MM.1S (cell line): ENCODE measurements at regions not wholly inside any gene's neighbourhood (a gene's known extent, or its start where the extent isn't known, plus 50 kb on each side); places are given as distances from the start of the nearest gene placed in this dataset.

Experiments
- DNase-seq: peaks from one replicate; pipeline ENCODE4 v3.0.0-alpha.2; 2015
- H2AFZ ChIP-seq: fragments of 300-600 bp; sonication (generic); 2 replicates; pipeline ENCODE4 v1.6.0; 2016; ENCODE audit warnings: antibody characterized with exemption, low read length
- H3F3A ChIP-seq: fragments of 300-600 bp; sonication (generic); 2 replicates; pipeline ENCODE4 v1.6.1; 2016; ENCODE audit warnings: mild to moderate bottlenecking, antibody characterized with exemption, low read length, moderate library complexity, mixed read lengths; ENCODE audit not compliant: insufficient read depth
- H3K27ac ChIP-seq: fragments of 300-600 bp; sonication (generic); 2 replicates; pipeline ENCODE4 v1.5.1; 2016; ENCODE audit warnings: mild to moderate bottlenecking, low read length
- H3K27me3 ChIP-seq: fragments of 300-600 bp; sonication (generic); replicated peaks from 2 replicates; pipeline ENCODE4 v1.6.0; 2016; ENCODE audit warnings: low read length; ENCODE audit not compliant: insufficient read depth
- H3K36me3 ChIP-seq: fragments of 300-600 bp; sonication (generic); replicated peaks from 2 replicates; pipeline ENCODE4 v1.6.1; 2016; ENCODE audit warnings: mild to moderate bottlenecking, low read length, mixed read lengths; ENCODE audit not compliant: insufficient read depth
- H3K4me1 ChIP-seq: fragments of 300-600 bp; sonication (generic); 2 replicates; pipeline ENCODE4 v1.6.1; 2016; ENCODE audit warnings: low read length, mixed read lengths
- H3K4me2 ChIP-seq: fragments of 300-600 bp; sonication (generic); 2 replicates; pipeline ENCODE4 v1.6.0; 2016; ENCODE audit warnings: low read depth, low read length
- H3K4me3 ChIP-seq: fragments of 300-600 bp; sonication (generic); 2 replicates; pipeline ENCODE4 v1.5.1; 2016; ENCODE audit warnings: low read length, mixed read lengths
- H3K79me2 ChIP-seq: fragments of 300-600 bp; sonication (generic); 2 replicates; pipeline ENCODE4 v1.6.1; 2016; ENCODE audit warnings: mixed run types, low read length, mixed read lengths
- H3K9ac ChIP-seq: fragments of 300-600 bp; sonication (generic); 2 replicates; pipeline ENCODE4 v1.6.1; 2016; ENCODE audit warnings: low read length, mixed read lengths
- H3K9me2 ChIP-seq: fragments of 300-600 bp; sonication (generic); replicated peaks from 2 replicates; pipeline ENCODE4 v1.6.1; 2016; ENCODE audit warnings: mild to moderate bottlenecking, low read length, mixed read lengths; ENCODE audit not compliant: insufficient read depth
- H3K9me3 ChIP-seq: fragments of 300-600 bp; sonication (generic); replicated peaks from 2 replicates; pipeline ENCODE4 v1.6.1; 2016; ENCODE audit warnings: mild to moderate bottlenecking, low read length, mixed read lengths; ENCODE audit not compliant: insufficient read depth
- H4K20me1 ChIP-seq: fragments of 300-600 bp; sonication (generic); 2 replicates; pipeline ENCODE4 v1.6.1; 2016; ENCODE audit warnings: mild to moderate bottlenecking, low read length, moderate library complexity, mixed read lengths; ENCODE audit not compliant: insufficient read depth
- CTCF ChIP-seq: fragments of 300-600 bp; sonication (generic); IDR thresholded peaks from 2 replicates; pipeline ENCODE4 v1.5.1; 2016; ENCODE audit warnings: antibody characterized with exemption, low read length, mixed read lengths
- EZH2 ChIP-seq: fragments of 300-600 bp; sonication (generic); optimal IDR thresholded peaks from 2 replicates; pipeline ENCODE3; 2017; ENCODE audit warnings: low read depth, mild to moderate bottlenecking, antibody characterized with exemption, low read length, mixed read lengths
- EZH2phosphoT487 ChIP-seq: fragments of 300-600 bp; sonication (generic); IDR thresholded peaks from 2 replicates; pipeline ENCODE4 v1.6.1; 2018; ENCODE audit warnings: antibody characterized with exemption, low read length

- H3K36me3 ChIP-seq = no peaks in the 10 kb centered on the region
- TF ChIP-seq EZH2 (no peak), CTCF (no peak), EZH2phosphoT487 (no peak)
- DNase-seq = no peak
Measured at GRCh38 chr1:96331596-96331995, 390.0 kb upstream of the PTBP2 start.

GRCh38 chr1:96333522-96334235 is 387.9 kb upstream of the PTBP2 start:
- Histone ChIP-seq H3K27me3 (no peaks in the 10 kb centered on the region), H4K20me1 (no peaks in the 10 kb centered on the region), H3K4me1 (no peaks in the 10 kb centered on the region), H3K9me3 (no peaks in the 10 kb centered on the region), H3K36me3 (no peaks in the 10 kb centered on the region), H3K4me2 (no peak overlapping the region), H3K27ac (no peak overlapping the region), H3K4me3 (no peak overlapping the region), H3K79me2 (no peaks in the 10 kb centered on the region), H2AFZ (no peak overlapping the region), H3F3A (no peaks in the 10 kb centered on the region), H3K9ac (no peak overlapping the region), H3K9me2 (no peaks in the 10 kb centered on the region)
- no peak for DNase-seq
- TF ChIP-seq CTCF (no peak), EZH2 (no peak), EZH2phosphoT487 (no peak)

More at GRCh38 chr1:96331596-96331995, 390.0 kb upstream of the PTBP2 start:
- Histone ChIP-seq H3K4me2 (no peak overlapping the region), H3K4me1 (no peaks in the 10 kb centered on the region), H2AFZ (no peak overlapping the region), H4K20me1 (no peaks in the 10 kb centered on the region), H3K9me3 (no peaks in the 10 kb centered on the region), H3F3A (no peaks in the 10 kb centered on the region), H3K79me2 (no peaks in the 10 kb centered on the region), H3K9me2 (no peaks in the 10 kb centered on the region), H3K9ac (no peak overlapping the region), H3K4me3 (no peak overlapping the region), H3K27ac (no peak overlapping the region), H3K27me3 (no peaks in the 10 kb centered on the region)

DNA sequence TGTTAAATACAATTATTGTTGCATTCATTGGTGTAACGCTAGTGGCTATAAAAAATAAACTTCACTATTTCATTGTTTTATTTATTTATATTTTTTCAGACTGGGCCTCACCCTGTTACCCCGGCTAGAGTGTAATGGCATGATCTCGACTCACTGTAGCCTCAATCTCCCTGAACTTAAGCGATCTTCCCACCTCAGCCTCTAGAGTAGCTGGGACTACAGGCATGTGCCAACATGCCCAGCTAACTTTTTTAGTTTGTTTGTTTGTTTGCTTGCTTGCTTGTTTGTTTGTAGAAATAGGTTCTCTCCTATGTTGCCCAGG is 387.4 kb upstream of the PTBP2 start:
- no peak overlapping the region for H3K4me2 ChIP-seq
- H3K36me3 ChIP-seq = no peaks in the 10 kb centered on the region
- no peak overlapping the region for H3K4me3 ChIP-seq
- no peak for TF ChIP-seq CTCF
- TF ChIP-seq EZH2phosphoT487 = no peak
- TF ChIP-seq EZH2 = no peak
- H4K20me1 ChIP-seq = no peaks in the 10 kb centered on the region
- H3K4me1 ChIP-seq = no peaks in the 10 kb centered on the region
- no peak overlapping the region for H3K9ac ChIP-seq
- no peak for DNase-seq
- no peaks in the 10 kb centered on the region for H3F3A ChIP-seq
- no peak overlapping the region for H2AFZ ChIP-seq
- H3K9me3 ChIP-seq = no peaks in the 10 kb centered on the region
- H3K27ac ChIP-seq = no peak overlapping the region
- H3K79me2 ChIP-seq = no peaks in the 10 kb centered on the region
- no peaks in the 10 kb centered on the region for H3K9me2 ChIP-seq
- H3K27me3 ChIP-seq = no peaks in the 10 kb centered on the region
